GM19239 (cell line): ENCODE measurements at regions not wholly inside any gene's neighbourhood (a gene's known extent, or its start where the extent isn't known, plus 50 kb on each side); places are given as distances from the start of the nearest gene placed in this dataset.
"Not testable (repeated sequence)": the region's sequence is repeated elsewhere in the genome, so short reads cannot be mapped to it uniquely, and the experiment has no call there.

Experiments used
- DNase-seq: peaks from one replicate; pipeline ENCODE4 v3.0.0; 2011; ENCODE audit warnings: low spot score; ENCODE audit not compliant: insufficient read length
- FAIRE-seq: peaks from 2 replicates; lab custom pipeline; 2011; peaks lifted over from hg19 to GRCh38; lab: Jason Lieb, UNC

DNA sequence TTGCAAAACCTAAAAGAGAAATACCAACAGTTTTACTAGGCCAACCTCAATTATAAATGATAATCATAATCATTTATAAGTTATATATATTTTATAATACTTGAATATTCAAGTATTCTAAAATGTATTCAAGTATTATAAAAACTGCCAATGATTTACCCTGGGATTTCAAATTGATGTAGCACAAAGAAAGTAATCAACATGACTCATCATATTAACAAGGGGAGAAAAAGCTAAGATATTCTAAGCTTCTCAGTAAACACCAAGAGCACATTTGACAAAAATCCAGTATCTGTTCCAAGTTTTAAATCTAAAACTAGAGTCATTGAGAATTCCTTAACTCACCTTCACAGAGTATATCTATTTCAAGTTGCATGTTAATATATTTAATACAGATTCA, 56.1 kb downstream of the CAPZA3 start:
- no peak for FAIRE-seq
- no peak for DNase-seq

DNA sequence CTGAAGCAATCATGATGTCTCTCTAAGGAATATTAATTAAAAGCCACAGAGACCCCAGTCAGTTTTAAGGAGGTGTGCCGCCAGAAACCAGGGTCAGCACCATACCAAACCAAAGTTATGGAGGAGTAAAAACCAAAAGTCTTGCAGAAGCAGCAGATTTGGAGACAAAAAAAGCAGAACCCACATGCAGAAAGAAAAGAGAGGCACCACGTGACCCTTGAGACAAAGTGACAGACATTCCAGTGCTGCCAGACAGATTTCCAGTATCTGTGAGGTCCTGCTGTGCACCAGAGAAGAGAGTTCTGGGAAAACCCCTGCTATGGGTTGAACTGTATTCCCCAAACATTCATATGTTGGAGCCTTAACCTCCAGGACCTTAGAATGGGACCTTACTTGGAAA, 59.7 kb downstream of the CAPZA3 start:
- FAIRE-seq, result no peak
- no peak for DNase-seq

- no peak for FAIRE-seq
- no peak for DNase-seq
Measured at GRCh38 chr12:18798535-18799361, 60.8 kb downstream of the CAPZA3 start.

DNA sequence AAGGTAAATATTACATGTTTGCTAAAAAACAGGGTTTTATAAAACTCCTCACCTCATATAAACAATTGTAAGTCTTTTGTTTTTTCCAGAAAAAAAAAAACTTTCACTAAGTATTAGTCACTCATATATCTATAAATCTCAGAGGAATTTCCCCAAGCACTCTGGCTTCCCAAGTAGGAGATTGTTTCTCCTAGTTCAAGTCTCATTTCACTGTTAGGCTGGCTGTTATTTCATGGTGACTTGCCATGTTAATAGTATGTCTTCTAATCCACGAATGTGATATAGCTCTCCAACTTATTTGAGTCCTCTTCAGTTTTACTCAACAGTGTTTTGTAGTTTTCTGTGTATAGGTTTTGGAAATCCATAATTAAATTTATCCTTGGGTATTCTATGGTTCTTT, 61.6 kb downstream of the CAPZA3 start:
- no peak for FAIRE-seq
- no peak for DNase-seq

GRCh38 chr12:18805516-18806248, 67.8 kb downstream of the CAPZA3 start:
- FAIRE-seq (no peak), DNase-seq (no peak)

GRCh38 chr12:18807714-18808113, 69.8 kb downstream of the CAPZA3 start:
- FAIRE-seq, result no peak
- no peak for DNase-seq

DNA sequence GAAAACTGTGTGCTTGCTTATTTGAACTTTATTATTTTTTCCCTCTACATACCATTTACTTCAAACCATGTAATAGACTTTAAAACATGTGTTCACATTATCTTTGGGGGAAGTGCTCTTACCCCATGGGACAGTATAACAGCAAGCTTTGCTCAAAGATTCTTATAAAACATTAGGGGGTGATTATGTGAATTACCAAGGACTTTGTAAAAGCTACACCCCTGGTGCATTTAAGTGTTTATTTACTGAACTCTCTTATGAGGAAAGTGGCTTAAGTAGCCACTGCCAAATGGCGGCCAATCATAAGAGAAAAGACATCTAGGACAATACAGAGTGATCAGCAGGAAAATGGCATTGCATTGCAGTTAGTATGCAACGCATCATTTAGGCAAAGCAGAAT, 70.3 kb downstream of the CAPZA3 start:
- DNase-seq (no peak), FAIRE-seq (no peak)

DNA sequence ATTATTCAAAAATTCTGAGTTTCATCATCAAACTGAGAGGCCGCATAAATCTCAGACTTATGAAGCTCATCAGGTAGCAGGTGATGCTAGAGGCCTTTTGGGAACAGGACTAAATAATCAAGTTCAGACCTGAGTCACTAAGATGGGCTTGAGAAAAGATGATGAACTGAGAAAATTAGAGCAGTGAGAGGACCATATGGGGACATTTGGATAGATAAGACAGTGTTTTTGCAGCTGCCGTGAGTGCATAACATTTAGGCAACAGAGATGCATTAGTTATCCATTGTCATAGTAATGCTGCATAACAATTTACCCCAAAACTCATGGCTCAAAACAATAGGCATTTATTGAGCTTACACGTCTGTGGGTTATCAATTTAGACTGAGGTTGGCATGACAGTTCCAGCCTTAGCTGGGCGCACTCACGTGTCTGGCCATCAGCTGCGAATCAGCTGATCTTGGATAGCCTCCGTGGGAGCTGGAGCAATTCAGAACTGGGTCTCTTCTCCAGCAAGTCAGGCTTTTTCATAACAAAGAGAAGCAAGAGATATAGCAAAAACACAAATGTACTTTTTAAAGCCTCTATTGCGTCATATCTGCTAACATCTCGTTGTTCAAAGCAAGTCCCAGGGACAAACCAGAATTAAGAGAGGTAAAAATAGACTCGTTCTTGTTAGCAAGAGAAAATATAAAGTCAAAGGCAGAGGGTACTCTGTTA, 72.8 kb downstream of the CAPZA3 start:
- FAIRE-seq (no peak), DNase-seq (no peak)

GRCh38 chr12:18811273-18811672, 73.4 kb downstream of the CAPZA3 start:
- no peak for FAIRE-seq
- DNase-seq, result no peak

DNA sequence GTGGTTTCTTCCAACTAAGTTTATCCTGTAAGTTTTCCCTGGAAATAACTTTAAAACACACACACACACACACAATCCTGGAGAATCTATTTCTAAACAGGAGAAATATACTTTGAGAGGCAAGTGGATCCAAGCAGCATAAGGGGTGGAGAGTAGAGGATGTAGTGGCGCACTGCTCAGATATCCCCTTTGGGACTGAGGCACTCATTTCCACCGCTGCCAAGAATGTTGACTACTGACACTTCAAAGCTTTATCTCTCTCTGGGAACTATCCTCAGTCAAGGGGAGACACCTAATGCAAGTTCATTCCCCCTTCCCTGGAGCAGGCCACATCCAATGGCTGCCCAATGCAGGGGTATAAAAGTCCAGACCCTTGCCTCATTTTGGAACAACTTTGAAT, 75.8 kb downstream of the CAPZA3 start:
- FAIRE-seq (no peak), DNase-seq (no peak)

GRCh38 chr12:18818579-18819268, 80.8 kb downstream of the CAPZA3 start:
- FAIRE-seq, result no peak
- no peak for DNase-seq

DNA sequence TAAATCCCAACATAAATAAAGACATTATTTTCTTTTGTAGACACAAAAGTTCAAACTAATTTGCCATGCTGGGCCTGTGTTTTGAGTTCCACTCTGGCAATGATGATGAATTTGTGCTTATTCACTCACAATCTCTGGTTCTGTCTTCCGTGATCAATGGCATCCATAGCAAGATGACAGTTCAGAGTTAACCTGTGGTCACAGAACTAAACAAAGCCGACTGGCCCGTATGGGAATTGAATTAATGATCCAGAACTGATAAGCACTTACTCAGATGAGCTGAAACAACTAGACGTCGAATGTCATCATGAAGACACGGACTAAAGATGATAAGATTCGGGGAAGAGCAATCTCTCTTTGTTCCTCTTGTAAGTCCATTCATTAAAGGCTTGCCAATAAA, 81.6 kb downstream of the CAPZA3 start:
- DNase-seq (no peak), FAIRE-seq (no peak)

GRCh38 chr12:18823461-18823860, 85.5 kb downstream of the CAPZA3 start:
- FAIRE-seq (no peak), DNase-seq (no peak)

GRCh38 chr12:18824287-18824686, 86.4 kb downstream of the CAPZA3 start:
- no peak for DNase-seq
- FAIRE-seq, result no peak

DNA sequence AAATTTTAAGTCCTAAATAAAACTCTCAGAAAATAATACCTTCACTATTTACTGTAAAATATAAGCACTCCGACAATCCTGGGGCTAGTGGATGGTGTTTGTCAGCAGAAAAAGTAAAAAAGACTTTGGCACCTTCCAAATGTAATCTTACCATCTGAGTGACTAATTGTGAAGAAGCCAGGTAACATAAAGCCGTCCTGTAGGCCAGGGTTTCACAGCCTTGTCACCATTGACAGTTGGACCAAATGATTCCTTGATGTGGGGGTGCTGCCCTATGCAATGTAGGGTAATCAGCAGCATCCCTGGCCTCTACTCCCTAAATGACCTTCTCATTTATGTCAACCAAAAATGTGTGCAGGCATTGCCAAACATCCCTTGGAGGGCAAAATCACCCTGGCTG, 87.2 kb downstream of the CAPZA3 start:
- FAIRE-seq (no peak), DNase-seq (no peak)

DNA sequence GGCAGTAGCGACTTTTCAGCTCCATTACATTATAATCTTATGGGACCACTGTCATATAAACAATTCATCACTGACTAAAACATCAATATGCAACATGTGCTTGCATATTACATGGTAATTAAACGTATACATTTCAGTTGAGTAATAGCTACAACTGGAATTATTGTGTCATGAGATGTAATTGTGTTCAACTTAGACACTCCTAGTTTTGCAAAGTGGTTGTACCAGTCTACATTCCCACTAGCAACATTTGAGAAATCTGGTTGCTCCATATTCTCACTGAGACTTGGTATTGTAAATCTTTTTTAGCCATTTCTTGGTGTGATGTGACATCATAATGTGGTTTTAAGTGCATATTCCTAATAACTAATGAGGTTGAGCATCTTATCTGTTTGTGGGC, 90.0 kb downstream of the CAPZA3 start:
- DNase-seq (no peak), FAIRE-seq (no peak)

- DNase-seq (no peak), FAIRE-seq (no peak)
Measured at GRCh38 chr12:18828483-18828882, 90.6 kb downstream of the CAPZA3 start.

GRCh38 chr12:18828987-18829386, 91.1 kb downstream of the CAPZA3 start:
- no peak for FAIRE-seq
- no peak for DNase-seq

DNA sequence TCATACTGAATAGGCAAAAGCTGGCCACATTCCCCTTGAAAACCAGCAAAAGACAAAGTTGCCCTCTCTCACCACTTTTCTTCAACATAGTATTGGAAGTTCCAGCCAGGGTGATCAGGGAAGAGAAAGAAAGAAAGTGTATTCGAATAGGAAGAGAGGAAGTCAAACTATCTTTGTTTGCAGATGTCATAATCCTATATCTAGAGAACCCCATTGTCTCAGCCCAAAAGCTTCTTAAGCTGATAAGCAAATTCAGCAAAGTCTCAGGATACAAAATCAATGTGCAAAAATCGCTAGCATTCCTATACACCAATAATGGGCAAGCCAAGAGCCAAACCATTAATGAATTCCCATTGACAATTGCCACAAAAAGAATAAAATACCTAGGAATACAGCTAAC, 95.0 kb downstream of the CAPZA3 start:
- not testable (repeated sequence) for FAIRE-seq, DNase-seq

DNA sequence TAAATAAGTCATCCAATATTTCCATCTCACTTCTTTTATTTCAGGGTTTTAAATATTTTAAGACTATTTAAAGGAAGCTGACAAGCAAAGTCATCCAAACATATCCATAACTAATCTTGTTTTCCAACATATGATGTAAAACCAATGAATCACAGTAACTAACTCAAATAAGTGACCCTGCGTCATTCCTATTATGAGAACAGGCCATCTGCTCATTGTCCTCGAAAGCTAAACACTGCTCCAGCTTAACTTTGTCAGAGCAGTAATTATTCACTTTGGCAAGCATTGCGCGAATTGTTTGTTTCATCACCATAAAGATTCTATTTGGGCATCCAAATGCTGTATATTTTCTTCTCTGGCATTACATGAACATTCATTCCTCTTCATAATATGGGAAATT, 99.1 kb downstream of the CAPZA3 start:
- FAIRE-seq, result no peak
- no peak for DNase-seq

- DNase-seq (no peak), FAIRE-seq (no peak)
Measured at GRCh38 chr12:18837505-18837904, 99.6 kb downstream of the CAPZA3 start.
